HG03196 (cell line): ENCODE measurements at regions not wholly inside any gene's neighbourhood (a gene's known extent, or its start where the extent isn't known, plus 50 kb on each side); places are given as distances from the start of the nearest gene placed in this dataset.
"Not testable (repeated sequence)": the region's sequence is repeated elsewhere in the genome, so short reads cannot be mapped to it uniquely, and the experiment has no call there.

Source experiments
- ATAC-seq: cut with Tn5 transposase; IDR thresholded peaks from one replicate; pipeline ENCODE4 v1.9.1; 2021; ENCODE audit not compliant: unreplicated experiment

DNA sequence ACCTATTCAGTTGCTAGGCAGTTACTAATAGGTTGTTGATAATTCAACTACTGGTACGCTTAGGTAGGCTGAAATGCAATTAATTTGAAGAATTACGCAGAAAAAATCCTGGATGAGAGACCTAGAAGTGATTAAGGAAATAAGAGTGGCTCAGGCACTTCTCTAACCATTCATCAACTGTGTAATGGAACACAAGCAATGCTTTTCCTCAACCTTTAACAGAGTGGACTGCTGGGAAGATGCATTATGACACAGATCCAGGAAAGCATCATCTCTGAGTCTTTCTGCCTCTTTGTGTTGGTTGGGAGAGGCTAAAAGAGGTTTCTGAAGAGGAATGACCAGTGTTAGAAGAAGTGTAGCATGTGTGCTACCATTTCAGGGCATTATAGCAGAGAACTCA, 992.2 kb downstream of the TSN start:
- no peak for ATAC-seq

DNA sequence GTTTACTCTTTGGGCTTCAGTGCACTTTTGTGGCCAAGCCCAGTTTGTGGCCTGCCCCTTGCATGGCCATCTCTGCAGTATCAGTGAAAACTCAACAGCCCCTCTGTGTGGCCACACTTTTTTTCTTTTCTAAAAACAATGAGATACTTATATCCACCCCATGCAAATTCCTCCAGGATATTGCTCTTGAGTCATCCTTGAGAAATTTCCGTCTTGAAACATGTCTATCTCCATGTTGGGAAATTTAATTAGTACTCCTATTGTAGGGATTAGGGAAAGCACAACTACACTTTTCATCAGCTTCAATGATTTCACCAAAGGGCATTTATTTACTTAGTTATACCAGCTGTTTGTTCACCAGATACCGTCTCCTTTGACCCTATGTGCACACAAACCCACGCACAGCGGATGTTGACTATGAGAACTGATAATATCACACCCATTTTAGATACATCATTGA, 993.1 kb downstream of the TSN start:
- no peak for ATAC-seq

DNA sequence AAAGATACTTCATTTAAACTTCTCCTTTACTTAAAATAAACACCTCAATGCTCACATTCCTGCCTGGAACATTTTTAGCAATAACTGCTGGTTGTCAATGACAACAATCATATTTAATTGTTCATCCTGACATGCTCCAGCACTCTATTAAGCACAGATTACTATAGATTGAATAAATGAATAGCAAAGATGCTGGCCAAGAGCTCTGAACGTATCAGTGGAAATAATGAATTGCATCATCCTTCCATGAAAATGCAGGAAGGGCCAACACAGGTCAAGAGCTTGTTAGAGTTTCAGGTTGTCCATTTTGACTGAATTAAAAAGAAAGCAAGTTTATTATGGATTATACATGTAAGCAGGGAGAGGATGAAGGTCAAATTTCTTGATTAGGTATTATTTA, 994.0 kb downstream of the TSN start:
- ATAC-seq = no peak

- ATAC-seq = no peak
Measured at GRCh38 chr2:122750095-122750494, 994.6 kb downstream of the TSN start.

DNA sequence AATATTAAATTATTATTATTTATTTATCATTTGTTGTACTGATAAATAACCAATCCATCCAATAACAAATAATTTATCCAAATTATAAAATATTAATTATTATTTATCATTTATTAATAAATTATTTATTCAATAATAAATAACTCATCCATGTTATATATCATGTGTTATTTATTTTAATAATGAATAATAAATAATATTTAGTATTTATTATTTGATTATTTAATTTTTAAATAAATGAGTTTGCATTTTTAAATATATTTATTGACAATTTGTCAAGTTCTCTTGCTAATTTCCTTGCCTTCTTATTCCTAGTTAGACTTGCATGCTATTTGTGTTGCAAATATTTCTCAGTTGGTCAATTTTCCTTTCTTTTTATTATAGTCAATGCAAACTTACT, 995.4 kb downstream of the TSN start:
- ATAC-seq = no peak

GRCh38 chr2:122753336-122753735, 997.9 kb downstream of the TSN start:
- no peak for ATAC-seq

DNA sequence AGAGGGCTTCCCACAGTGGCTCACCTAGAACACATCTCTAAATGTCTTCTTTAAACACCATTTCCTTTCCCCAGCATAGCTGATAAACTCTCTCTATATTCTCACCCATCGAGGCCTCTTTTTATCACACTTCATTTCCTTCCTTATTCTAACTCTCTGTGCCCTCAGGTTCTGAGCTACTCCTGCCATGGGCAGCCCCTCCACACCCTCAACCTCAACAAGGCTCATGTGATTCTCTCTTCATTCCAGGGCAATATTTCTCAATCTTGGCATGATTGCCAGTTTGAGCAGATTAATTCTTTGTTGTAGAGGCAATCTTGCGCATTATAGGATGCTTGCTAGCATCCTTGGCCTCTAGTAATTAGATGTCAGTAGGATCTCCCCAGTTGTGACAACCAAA, 999.1 kb downstream of the TSN start:
- no peak for ATAC-seq

- no peak for ATAC-seq
Measured at GRCh38 chr2:122755281-122755780, 999.9 kb downstream of the TSN start.

GRCh38 chr2:122758967-122759366, 1003.5 kb downstream of the TSN start:
- no peak for ATAC-seq

DNA sequence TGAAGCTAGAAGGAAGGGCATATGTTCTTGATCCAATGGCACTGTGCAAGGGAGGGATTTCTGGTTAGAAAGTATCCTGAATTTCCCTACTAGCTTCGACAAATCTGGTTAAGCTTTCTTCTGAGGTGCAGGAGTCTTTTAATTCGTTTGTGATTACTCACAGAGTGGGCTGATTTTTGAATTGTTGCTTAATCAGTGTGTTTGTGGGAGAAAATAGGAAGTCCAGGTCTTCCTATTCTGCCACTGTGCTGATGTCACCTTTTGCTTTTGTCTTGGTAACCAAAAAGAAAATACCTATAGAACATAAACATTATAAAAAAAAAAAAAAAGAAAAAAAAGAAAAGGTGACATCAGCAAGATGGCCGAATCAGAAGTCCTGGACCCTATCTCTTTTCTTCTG, 1008.6 kb downstream of the TSN start:
- ATAC-seq = no peak

DNA sequence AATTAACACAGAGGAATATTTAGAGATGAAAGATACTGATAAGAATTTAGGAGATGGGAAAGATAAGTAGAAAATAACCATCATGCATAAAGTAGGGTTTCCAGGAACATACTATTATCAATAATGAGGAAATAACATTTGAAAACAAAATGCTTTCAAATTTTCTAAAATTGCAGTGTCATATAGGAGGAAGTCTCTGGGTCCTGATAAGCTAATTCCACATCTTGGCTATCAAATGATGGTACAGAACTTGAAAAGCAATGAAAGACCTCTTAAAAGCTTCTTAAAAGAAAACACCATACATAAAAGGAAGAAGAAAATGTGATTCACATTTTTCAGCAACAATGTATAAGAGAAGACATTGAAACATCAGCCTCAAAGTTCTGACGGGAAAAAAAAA, 1024.8 kb downstream of the TSN start:
- ATAC-seq = no peak

DNA sequence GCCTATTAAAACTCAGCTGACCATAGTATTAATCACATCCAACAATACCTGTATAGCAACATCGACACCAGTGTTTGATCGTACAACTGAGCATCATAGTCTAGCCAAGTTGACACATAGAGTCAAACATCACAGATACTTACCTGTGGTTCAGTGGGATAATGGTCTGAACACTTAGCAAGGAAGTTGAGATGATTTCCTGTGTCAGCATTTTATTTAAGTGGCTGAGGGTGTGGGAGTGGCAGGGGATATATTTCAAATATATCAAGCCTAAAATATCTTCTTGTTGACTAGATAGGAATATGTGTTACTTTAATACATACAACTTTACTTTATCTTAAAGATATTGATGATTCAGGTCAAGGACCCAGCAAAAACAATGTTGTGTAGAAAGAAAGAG, 1038.6 kb downstream of the TSN start:
- ATAC-seq = no peak

- ATAC-seq = no peak
Measured at GRCh38 chr2:122795763-122796162, 1040.3 kb downstream of the TSN start.

GRCh38 chr2:122799391-122799790, 1043.9 kb downstream of the TSN start:
- no peak for ATAC-seq

DNA sequence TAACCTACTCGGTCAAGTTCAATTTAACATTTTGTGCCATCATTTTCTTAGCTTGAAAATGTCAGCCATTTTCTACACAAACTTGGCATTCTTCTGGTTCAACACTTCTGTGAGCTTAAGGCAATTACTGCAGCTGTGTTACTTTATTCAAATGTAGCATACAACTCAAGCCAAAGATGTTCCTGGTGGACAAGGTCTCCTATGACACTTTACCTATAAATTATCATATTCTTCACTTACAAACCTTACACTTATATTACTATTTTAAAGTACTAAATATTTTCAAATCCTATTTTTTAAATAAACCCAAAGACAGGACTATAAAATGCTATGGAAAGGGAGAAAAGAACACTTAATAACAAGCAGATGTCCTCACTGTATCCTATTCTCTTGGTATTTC, 1045.3 kb downstream of the TSN start:
- ATAC-seq = no peak

DNA sequence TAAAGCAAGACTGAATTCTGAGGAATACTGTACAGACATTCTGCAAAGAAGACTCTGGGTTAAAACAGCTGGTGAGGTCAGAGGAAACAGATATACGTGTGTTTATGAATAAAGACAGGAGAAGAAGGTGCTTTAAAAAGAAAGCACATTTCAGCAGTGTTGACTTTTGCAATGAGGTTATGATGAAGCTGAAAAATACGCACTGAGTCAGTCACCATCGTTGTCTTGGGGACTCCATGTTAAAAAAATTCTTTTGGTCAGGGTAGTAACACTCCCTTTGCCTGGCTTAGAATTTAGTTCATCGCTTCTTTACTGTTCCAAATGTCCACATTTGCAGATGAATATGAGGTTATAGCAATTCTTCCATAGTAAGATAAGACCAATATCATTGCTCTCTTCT, 1049.0 kb downstream of the TSN start:
- no peak for ATAC-seq

- no peak for ATAC-seq
Measured at GRCh38 chr2:122805346-122805745, 1049.9 kb downstream of the TSN start.

DNA sequence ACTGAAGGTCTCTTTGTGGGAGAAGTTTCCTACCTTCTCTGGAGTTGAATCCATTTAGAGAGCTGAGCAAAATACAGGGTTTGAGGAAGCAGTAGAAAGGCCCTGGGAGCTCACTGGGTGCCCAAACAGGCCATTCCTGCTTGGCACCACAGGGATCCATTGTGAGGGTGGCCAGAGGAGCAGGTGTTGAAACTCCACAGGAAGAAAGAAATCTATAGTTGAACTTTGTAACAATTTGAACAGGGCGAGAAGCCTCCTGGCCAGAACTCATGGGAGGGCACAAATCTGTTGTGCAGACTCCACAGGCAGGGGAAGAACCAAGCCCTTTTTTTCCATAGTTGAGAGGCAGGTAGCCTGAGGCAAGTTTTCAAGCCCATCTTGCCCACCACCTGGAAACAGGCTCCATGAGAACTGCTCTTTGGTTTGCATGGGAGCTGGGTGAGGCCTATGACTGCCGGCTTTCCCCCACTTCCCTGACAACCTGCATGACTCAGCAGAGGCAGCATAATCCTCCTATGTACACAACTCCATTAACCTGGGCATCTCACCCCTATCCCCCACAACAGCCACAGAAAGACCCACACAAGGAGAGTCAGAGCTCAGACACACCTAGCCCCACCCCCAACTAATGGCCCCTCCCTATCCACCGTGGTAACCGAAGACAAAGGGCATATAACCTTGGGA, 1053.0 kb downstream of the TSN start:
- no peak for ATAC-seq

- ATAC-seq = not testable (repeated sequence)
Measured at GRCh38 chr2:122812214-122812613, 1056.8 kb downstream of the TSN start.

GRCh38 chr2:122815120-122815519, 1059.7 kb downstream of the TSN start:
- no peak for ATAC-seq

DNA sequence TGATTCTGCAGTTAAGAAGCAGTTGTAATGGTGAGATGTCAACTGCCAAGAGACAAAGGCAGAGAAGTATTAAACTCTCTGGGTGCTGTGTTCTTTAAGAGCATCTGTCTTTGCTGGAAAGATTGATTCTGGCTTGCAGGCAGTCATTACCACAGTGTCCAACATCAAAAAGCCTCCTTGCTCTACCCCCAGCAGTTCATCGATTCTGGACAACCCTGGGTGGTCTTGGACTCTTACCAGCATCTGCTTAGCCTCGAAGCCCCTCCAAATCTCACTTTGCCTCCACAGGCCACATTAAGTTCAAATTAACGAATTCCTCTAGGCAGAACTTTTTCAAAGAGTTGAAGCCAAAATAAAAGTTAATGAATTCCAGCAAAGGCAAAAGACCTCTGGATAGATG, 1061.4 kb downstream of the TSN start:
- ATAC-seq = no peak

DNA sequence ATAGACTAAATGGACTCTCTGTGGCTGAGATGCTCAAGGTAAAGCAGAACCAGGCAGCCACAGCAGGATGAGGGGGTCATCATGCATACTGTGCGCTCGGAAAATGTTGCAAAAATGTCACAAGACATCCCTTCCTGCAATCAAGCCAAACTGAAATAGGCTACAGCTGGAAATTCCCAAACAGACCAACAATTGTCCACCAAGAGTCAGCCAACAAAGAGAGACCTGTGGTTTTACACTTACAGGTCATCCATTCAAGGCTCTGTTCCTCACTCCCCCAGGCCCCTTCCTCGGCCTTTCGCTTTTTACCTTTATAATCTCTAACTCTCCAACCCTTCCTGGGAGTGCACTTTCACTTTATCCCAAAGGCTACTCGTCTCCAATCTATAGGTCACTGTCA, 1066.9 kb downstream of the TSN start:
- no peak for ATAC-seq

- ATAC-seq = no peak
Measured at GRCh38 chr2:122830157-122830556, 1074.7 kb downstream of the TSN start.
